ENCODE measurements at regions not wholly inside any gene's neighbourhood (a gene's known extent, or its start where the extent isn't known, plus 50 kb on each side); places are given as distances from the start of the nearest gene placed in this dataset.

DNA sequence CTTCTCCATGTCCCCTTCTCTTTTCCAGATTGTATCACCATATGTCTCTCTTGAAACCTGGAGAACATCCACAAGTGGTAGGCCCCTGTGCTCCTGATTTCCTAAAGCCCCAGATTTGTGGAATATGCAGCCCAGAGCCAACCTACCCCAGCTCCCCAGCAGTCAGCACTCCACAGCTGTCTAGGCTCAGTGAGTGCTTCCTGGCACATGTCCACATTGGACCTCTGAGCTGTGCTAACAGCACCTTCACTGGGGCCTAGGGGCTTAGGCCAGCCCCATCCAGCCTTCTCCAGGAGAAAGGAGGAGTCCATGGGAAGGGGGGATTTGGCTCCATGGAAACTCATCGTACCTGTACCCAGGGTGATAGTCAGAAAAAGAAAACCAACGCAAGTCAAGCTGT, 192.7 kb downstream of the FGFR2 start:
- peak; percentile 76 for DNase-seq

DNA sequence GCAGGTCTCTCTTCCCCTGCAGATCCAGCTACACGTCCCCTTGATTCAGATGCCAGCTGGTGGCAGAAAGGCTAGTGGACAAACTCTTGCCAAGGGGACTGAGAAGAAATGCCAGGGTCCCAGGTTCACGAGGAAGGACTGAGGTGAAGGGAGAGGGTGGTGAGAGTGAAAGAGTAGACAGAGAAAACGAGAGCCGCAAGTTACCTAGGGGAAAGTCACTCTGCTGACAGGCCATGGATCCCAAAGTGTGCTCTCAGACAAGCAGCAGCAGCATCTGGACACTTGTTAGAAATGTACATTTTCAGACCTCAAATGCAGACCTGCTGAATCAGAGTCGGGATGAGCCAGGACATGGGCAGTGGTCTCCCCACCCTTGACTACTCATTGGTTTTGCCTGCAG, 192.3 kb downstream of the FGFR2 start:
- no peak for DNase-seq

DNA sequence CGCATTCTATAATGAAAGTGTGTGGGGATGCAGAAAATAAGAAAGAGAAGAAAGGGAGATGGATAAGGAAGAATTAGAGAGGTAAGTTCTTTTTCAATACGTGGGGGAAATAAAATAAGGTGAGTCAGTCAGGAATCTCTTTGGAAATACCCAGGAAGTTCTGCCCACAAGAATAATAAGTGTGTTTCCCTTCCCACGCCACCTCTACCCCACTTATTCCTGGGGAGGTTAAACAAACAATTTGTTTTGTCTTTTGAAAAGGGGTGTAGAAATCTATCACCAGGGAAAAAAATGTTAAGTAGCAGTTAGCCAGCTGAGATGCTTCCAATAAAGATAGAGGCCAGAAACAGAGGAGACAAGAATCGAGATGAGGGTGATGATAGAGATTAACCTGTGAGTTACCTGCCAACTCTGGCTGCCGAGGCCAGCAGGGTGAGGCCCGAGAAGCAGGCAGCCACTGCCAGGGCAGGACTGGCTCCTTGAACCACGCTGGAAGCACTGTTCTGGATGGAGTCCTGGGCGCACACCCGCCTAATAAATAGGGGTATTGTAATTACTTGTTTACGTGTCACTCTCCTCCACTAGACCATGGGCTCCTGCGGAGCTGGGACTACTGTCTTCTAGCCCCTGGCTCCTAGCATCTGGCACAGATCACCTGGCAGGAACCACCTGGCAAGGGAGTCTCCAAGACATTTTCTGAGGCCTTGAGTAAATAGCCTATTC, 191.3 kb downstream of the FGFR2 start:
- DNase-seq: no peak

DNA sequence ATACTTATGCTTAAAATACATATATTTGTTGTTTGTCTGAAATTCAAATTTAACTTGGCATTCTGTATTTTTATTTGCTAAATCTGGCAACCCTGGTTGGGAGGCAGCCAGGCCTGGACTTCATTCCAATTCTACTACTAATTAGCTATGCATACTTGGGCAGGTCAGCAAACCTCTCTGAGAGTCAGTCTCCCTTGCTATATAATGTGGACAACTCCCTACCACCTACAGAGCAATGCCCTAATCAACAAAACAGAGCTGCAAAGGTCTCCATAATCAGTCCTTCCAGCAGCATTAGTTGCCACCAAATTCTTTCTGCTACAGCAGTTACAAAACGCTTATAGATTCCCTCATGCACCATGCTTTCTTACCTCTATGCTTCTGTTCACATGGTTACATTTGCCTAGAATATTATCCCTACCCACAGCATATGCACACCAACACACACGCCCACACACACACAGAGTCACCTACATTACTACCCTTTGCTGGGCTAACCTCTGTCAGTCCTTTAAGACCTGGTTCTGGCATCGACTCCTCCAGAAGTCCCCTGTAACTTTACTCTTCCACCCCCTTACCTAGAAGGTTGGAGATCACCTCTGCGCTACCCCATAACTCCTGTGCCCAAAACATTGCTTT, 188.7 kb downstream of the FGFR2 start:
- no peak for DNase-seq

DNA sequence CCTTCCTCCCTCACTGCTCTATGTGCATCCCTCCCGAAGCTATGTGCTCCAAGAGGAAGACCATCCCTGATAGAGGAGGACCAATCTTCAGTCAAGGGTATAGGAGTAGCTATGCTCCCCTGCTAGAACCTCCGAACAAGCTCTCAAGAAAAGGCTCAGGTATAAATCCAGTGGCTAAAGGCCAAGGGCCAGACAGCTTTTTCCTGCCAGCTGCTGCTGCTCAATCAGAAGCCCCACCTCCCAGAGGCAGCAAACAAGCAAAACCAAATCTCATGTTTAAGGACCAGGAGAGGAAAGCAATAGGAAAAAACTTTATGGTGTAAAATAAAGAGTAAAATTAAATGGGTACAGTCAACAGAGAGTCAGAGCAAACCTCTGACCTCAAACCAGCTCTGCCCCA, 187.2 kb downstream of the FGFR2 start:
- DNase-seq: no peak

DNA sequence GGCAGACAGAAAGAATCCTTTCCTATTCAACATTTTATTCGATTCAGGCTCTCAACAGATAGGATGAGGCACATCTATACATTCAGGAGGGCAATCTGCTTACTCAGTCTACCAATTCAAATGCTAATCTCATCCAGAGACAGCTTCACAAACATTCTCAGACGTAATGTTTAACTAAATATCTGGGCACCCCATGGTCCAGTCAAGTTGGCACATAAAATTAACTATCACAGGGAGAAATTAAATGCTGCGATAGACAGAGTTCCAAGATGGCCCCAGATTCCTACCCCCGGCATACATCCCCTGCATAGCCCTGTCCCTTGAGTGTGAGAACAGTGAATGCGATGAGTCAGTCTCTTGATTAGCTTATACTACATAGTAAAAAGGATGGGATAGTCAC, 184.3 kb downstream of the FGFR2 start:
- DNase-seq: no peak

DNA sequence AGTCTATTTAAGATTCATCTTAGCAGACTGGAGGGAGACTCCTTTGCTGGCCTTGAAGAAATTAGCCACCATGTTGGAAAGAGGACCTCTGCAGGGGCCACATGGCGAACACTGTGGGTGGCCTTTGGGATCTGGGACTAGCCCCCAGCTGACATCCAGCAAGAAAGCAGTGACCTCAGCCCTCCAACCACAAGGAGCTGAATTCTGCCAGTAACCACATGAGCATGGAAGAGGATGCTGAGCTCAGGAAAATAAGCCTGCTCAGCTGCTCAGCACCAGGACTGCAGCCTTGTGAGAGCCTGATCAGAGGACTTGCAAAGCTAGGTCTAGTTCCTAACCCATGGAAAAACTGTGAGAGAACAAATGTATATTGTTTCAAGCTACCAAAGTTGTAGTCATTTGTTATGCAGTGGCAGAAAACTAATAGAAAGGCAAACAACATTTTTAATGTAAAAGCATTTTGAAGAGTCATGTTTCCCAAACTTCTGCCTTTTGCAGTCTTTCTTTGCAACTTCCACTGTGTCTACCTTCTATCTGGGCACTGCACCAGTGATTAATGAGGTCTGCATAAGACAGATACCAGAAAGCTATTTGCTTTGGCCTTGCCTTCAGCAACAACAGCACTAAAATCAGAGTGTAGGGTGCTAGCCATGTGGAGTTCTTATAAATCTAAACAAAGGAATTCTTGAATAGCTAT, 183.7 kb downstream of the FGFR2 start:
- DNase-seq: no peak

DNA sequence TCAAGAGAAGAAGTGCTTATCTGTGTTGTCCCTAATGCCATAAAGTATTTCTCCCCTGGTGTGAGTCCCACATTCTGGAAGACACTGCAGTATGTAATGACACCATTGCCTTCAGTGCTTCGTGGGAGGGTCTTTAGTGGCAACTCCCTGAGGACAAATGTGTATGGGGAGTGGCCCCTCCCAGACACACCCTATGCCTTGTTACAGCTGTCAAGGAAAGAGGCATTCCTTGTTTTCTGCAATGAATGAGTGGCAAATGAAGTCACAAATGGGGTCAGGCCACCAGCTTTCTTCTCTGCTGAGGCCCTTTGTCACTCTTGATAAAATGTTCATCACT, 183.2 kb downstream of the FGFR2 start:
- DNase-seq: no peak

DNA sequence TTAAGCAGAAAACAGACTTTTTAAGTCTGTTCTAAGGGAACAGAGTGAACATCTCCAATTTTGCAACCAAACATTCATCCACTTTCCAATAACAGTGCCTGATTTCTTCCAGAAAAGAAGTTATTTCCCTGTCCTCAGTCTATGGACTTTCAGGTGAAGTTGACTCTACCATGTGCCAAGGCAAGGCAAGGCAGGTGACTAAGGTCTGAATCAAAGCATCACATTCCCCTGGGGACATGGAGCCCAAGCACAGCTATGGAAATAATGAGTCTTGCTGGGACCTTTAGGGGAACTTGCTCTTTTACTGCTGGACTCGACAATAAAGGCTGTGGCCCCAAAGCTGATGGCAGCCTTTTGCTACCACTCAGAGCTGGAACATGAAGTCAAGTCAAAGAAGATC, 182.2 kb downstream of the FGFR2 start:
- no peak for DNase-seq

DNA sequence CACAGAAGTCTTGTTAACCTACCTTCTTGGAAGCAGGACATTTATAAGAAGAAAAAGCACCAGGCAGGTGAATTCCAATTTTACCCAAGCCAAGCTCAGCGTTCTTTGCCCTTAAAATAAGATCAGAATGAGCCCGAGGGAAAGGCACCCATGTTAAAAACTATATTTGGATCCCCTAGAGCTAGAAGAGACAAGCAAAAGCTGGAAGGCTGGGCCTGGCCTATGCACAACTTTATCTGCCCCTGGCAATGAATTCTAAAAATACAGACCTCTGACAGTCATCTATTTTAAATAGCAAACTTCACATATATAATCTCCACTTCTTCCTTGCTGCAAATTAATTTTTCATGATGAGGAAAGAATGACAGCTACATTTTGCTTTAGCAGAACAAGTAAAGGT, 180.9 kb downstream of the FGFR2 start:
- DNase-seq: no peak

DNA sequence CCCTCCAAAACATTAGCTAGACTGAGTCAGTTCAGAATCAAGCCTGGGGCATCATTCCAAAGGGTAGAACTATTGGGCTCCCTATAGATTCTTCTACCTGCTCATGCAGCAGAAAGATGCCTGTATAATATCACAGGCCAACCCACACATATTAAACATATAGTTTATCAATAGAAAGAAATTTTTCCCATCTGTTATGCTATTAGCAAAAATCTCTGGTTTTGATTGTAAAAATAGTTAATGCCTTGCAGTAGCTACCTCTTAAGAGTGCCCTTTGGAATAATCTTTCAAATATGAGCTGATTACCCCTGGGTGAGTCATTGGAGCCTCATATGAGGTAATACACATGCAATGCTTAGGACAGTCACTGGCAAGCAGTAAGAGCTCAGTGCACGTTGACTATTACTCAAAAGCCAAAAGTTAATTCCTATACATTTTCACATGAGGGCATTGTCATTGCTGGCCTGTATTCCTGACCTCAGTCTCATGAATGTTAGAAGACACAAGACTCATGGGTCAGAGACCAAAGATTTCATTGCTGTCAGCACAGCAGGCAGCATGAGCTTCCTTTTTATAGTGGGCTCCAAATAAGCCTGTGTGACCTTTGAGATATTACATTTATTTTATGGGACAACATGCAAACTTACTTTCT, 180.0 kb downstream of the FGFR2 start:
- no peak for DNase-seq

DNA sequence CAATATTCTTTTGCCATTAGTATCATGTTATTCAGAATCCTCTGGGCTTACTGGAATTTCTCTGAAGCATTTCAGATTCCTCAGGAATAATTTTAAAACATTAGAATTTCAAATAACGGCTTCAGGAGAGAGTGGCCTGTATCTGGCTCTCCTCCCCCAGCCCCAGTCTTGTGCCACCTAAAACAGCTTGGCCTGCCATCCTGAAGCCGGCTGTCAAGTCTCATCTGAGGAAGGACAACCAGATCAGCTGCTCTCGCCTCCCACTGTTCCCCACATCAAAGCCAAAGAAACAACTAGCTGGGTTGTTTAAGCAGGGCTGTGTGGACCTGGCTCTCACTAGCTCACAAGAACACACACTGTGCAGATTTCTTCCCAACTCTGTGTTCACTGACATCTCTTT, 178.2 kb downstream of the FGFR2 start:
- no peak for DNase-seq

DNA sequence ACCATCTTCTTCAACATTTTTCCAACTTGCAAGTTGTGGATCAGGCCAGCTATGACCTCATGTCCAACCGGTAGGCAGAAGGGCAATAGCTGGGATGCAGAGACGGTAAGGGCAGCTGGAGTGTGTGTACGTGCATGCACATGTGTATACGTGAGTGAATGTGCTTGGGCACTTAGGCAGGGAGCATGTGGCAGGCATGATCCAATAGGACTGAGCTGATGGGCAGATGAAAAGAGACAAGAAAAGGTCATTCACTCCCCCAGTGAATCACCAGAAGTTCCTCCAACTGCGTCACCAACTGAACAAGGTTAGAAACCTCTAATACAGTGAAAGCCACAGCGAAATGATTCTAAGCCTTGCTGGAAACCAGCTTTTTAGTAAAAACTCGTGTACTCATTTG, 176.1 kb downstream of the FGFR2 start:
- no peak for DNase-seq

DNA sequence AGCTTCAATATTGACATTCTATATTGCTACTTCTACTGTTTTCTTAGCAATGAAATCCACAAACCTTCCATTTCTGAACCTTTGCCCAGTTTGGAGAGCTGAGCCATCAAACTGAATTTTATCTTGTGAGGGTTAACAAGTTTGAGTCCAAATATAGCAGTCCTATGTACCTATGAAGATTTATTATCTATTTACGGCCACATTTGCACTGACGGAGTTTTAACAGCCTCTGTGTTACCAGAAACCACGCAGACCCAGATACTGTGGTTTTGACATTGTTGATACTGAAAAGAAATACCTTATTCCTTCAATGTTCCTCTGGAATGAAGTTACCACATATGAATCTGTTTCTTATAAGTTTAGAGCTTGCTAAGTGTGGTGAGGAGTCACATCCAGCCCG, 172.6 kb downstream of the FGFR2 start:
- no peak for DNase-seq

DNA sequence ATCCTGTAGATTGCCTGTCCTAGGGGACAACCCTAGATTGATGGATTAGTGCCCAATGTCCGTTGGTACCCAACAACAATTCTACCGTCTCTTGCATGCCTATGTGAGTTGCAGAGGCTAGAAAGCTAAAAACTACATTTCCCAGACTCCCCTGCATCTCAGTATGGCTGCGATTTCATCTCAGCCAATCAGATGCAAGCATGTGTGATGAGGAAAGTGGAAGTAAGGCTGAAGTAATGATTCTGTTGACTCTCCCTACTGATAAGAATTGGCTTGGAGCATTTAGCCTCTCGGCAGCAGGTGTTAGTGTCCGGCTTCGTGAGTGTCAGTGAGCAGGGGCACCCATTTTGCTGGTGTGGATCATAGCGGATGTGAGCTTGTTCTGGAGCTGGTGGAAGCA, 171.9 kb downstream of the FGFR2 start:
- no peak for DNase-seq

Data from DMS 273 treated with DMSO at 0.1 percent for 48 hours (cell line).